CD4-positive, CD25-positive, alpha-beta regulatory T cell (primary cell): ENCODE measurements at regions not wholly inside any gene's neighbourhood (a gene's known extent, or its start where the extent isn't known, plus 50 kb on each side); places are given as distances from the start of the nearest gene placed in this dataset.

ENCODE experiments used
- ATAC-seq, 2 donors: fragments of 150-1000 bp; cut with Tn5 transposase; one replicate each; pipeline ENCODE4 v1.10.0; 2021; ENCODE audit warnings: low read depth in 2 of 2, moderate number of reproducible peaks in 2 of 2, moderate library complexity in 1 of 2
- DNase-seq, 3 donors: peaks; one replicate each; pipeline versions ENCODE4 v3.0.0 to v3.0.0-alpha.2; 2012 to 2022; ENCODE audit warnings: mixed read lengths in 1 of 3
- H3K27ac ChIP-seq: one replicate; pipeline ENCODE4 v1.7.0; 2013; ENCODE audit warnings: mild to moderate bottlenecking, low read length; ENCODE audit not compliant: insufficient read depth, poor library complexity, severe bottlenecking
- H3K27me3 ChIP-seq: one replicate; pipeline ENCODE4 v1.7.0; 2013; ENCODE audit warnings: low read length; ENCODE audit not compliant: control insufficient read depth, insufficient read depth
- H3K36me3 ChIP-seq: one replicate; pipeline ENCODE4 v1.7.0; 2013; ENCODE audit warnings: mild to moderate bottlenecking, low read length, moderate library complexity; ENCODE audit not compliant: control insufficient read depth, insufficient read depth
- H3K4me1 ChIP-seq: 2 replicates; pipeline ENCODE4 v1.7.0; 2013; ENCODE audit warnings: mild to moderate bottlenecking, low read length; ENCODE audit not compliant: insufficient read depth, control insufficient read depth, poor library complexity, severe bottlenecking
- H3K4me3 ChIP-seq: one replicate; pipeline ENCODE4 v1.7.0; 2013; ENCODE audit warnings: low read depth, mild to moderate bottlenecking, low read length, moderate library complexity
- H3K9me3 ChIP-seq, 2 experiments: 1 replicate in 1 of 2; 2 replicates in 1 of 2; pipeline ENCODE4 v1.7.0; 2013; ENCODE audit warnings: low read length in 2 of 2, mild to moderate bottlenecking in 1 of 2, moderate library complexity in 1 of 2; ENCODE audit not compliant: control insufficient read depth in 2 of 2
- H3K27ac Mint-ChIP-seq, 3 donors: one replicate each; pipeline ENCODE4 v1.8.0; 2020 to 2022; ENCODE audit warnings: mild to moderate bottlenecking in 3 of 3, mixed read lengths in 3 of 3, moderate library complexity in 2 of 3
- H3K27me3 Mint-ChIP-seq: one replicate; pipeline ENCODE4 v1.8.0; 2022; ENCODE audit warnings: mild to moderate bottlenecking, mixed read lengths
- H3K36me3 Mint-ChIP-seq: one replicate; pipeline ENCODE4 v1.8.0; 2020; ENCODE audit warnings: mixed read lengths
- H3K4me1 Mint-ChIP-seq, 4 donors: one replicate each; pipeline ENCODE4 v1.8.0; 2020 to 2022; ENCODE audit warnings: mixed read lengths in 4 of 4, mild to moderate bottlenecking in 1 of 4
- H3K4me3 Mint-ChIP-seq, 4 donors: one replicate each; pipeline ENCODE4 v1.8.0; 2020 to 2022; ENCODE audit warnings: mild to moderate bottlenecking in 4 of 4, mixed read lengths in 4 of 4, moderate library complexity in 3 of 4
- H3K9me3 Mint-ChIP-seq, 7 donors: one replicate each; pipeline ENCODE4 v1.8.0; 2020 to 2022; ENCODE audit warnings: mixed read lengths in 7 of 7, mild to moderate bottlenecking in 3 of 7, moderate library complexity in 2 of 7

DNA sequence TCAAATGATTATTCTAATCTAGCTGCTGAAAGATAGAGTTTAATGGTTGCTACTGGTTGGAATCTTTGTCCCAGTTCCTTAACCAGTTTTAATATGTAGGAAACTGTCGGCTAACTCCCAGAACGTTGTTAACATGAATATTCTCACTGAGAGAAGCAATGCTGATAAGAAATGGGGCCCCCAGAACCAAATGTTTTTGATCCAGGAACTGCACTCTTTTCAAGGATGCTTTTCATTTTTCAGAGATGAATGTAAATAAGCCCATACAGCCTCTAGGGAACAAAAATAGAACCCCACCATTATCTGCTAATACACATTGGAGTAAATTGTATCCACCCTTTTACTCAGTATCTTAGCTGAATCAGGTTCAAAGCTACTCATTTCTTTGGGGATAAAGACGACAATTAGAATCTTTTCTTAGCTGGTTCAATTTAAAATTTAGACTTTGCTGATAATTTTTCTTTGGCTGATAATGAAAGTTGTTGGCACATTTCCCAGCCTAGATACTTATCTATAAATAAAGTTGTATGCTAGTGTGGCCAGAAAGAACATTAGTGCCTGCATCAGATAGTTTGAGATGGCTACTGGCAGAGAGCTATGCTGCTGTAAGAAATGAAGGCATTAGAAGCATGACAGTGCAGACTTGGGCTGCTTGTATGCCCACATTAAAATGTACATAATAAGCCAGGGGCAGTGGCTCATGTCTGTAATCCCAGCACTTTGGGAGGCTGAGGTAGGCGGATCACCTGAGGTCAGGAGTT lies 323.3 kb upstream of the PDGFD start:
- H3K9me3 Mint-ChIP-seq, result peaks cover 2 to 36% (median 14%) of the 10 kb centered on the region in 7 donors
- no peaks in the 10 kb centered on the region for H3K36me3 Mint-ChIP-seq
- H3K4me1 Mint-ChIP-seq, result no peaks in the 10 kb centered on the region
- ATAC-seq, result no peak
- Histone ChIP-seq H3K27me3 (no peaks in the 10 kb centered on the region), H3K4me1 (no peaks in the 10 kb centered on the region), H3K4me3 (no peak overlapping the region), H3K36me3 (no peaks in the 10 kb centered on the region), H3K9me3 (peaks cover 13 to 19% of the 10 kb centered on the region in 2 experiments), H3K27ac (no peak overlapping the region)
- no peaks in the 10 kb centered on the region for H3K27me3 Mint-ChIP-seq
- H3K4me3 Mint-ChIP-seq, result no peak overlapping the region
- no peak for DNase-seq
- H3K27ac Mint-ChIP-seq, result no peak overlapping the region

DNA sequence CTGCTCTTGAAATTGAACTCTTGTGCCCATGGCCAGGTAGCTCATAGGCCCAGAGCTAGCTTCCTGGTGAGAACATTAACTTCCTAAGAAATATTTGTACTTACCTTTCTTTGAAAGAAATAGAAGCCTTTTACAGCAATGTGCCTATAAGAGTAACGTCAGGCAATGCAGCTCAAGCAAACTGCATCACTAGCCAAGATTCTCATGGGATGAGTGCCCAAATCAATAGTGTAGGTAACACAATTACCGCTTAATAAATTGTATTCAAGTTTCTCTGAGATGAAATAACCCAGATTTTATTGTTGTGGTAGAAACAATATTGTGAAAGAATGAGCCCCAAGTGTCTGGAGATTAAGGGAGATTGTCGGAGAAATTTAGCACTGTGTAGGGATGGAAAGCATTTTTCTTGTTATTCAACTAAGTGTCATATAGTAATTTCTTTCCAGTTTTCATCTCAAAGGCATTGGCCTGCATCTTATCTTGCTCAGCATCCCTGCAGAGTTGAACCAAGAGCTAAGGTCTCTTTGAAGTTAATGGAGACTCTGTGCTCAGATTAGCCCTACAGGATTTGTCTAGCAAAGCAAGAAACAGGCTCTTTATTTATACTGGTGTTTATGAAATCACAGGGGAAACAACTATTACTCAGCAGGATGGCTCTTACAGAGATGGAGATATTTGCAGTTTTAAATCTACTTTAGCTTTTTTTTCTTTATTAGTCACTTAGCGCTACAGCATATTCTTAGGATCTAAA lies 321.0 kb upstream of the PDGFD start:
- H3K9me3 Mint-ChIP-seq, result peaks cover 2 to 24% (median 9%) of the 10 kb centered on the region in 7 donors

DNA sequence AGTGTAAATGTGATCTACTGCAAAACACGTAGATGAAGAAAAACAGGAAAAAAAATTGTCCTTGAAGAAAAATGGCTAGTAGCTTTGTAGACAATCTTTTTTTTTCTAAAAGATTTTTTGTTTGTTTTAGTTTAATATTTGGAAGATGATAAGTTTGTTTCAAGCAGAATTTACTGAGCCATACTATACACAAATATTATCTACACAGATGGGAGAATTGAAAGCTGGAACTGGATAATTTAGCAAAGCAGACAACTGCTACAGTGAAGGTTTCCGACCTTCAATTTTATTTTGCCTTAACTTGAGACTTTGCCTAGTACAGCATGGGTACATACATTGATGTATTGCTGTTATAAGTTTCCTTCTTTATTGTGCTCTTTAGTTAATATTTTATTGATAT lies 313.0 kb upstream of the PDGFD start:
- Mint-ChIP-seq H3K9me3 (peaks cover 0 to 5% (median 0%) of the 10 kb centered on the region in 7 donors), H3K36me3 (no peaks in the 10 kb centered on the region), H3K4me3 (no peak overlapping the region), H3K4me1 (no peaks in the 10 kb centered on the region), H3K27me3 (peaks cover 6% of the 10 kb centered on the region), H3K27ac (no peak overlapping the region)
- ATAC-seq (no peak), DNase-seq (no peak)
- Histone ChIP-seq H3K4me1 (no peaks in the 10 kb centered on the region), H3K27me3 (peaks cover 4% of the 10 kb centered on the region), H3K4me3 (no peak overlapping the region), H3K36me3 (no peaks in the 10 kb centered on the region), H3K9me3 (no peaks in the 10 kb centered on the region), H3K27ac (no peak overlapping the region)

More for the DNA sequence above, 321.0 kb upstream of the PDGFD start:
- H3K9me3 ChIP-seq, result peaks cover 3 to 10% of the 10 kb centered on the region in 2 experiments
- ATAC-seq (no peak), DNase-seq (no peak)
- no peaks in the 10 kb centered on the region for H3K27me3 ChIP-seq
- no peaks in the 10 kb centered on the region for H3K4me1 ChIP-seq
- no peak overlapping the region for H3K27ac Mint-ChIP-seq
- no peak overlapping the region for H3K4me3 Mint-ChIP-seq
- no peak overlapping the region for H3K27ac ChIP-seq
- H3K4me1 Mint-ChIP-seq, result no peaks in the 10 kb centered on the region
- no peaks in the 10 kb centered on the region for H3K36me3 Mint-ChIP-seq
- H3K4me3 ChIP-seq, result no peak overlapping the region
- no peaks in the 10 kb centered on the region for H3K27me3 Mint-ChIP-seq
- no peaks in the 10 kb centered on the region for H3K36me3 ChIP-seq

DNA sequence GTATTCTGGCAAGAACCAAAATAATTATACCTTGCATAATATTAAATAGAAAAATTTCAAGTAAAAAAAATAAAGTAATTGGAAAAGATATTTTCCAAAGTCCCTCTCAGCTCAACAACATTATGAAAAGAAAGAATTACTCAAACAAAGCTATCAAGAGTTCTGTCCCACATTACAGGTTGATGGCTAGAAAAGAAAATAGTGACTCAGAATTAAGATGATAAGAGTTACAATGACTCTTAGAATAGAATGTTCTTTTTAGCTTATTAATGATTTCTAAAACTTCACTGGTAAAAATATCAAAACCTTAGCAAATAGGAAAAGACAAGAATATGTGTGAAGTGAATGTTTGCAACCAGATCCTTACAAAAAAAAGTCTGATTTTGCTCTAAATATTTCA lies 312.5 kb upstream of the PDGFD start:
- no peak for ATAC-seq
- no peak overlapping the region for H3K27ac ChIP-seq
- H3K4me3 ChIP-seq, result no peak overlapping the region
- H3K9me3 ChIP-seq, result no peaks in the 10 kb centered on the region
- no peak for DNase-seq
- Mint-ChIP-seq H3K9me3 (peaks cover 0 to 3% (median 0%) of the 10 kb centered on the region in 7 donors), H3K4me1 (no peaks in the 10 kb centered on the region), H3K27ac (no peak overlapping the region), H3K36me3 (no peaks in the 10 kb centered on the region), H3K27me3 (peaks cover 6% of the 10 kb centered on the region), H3K4me3 (no peak overlapping the region)
- H3K4me1 ChIP-seq, result no peaks in the 10 kb centered on the region
- H3K27me3 ChIP-seq, result peaks cover 4% of the 10 kb centered on the region
- H3K36me3 ChIP-seq, result no peaks in the 10 kb centered on the region

DNA sequence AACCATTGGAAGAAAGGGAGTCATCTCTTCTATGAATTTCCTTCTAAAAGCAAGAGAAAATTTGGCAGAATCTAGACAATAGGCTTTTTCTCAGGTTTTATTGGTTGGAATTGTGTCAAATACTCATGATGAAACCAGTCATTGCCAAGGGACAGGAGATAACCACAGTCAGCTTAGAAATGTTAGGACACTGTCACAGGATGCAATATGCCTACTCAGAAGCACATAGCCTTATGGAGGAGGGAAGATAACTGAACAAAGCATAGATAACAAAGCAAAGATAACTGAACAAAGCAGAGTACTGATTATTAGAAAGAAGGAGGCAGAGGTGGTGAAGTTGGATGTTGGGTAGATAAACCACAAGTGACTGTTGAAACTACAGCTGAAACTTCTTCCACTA lies 303.5 kb upstream of the PDGFD start:
- H3K4me3 Mint-ChIP-seq, result no peak overlapping the region
- H3K27ac Mint-ChIP-seq, result no peak overlapping the region
- ATAC-seq, result no peak
- H3K27ac ChIP-seq, result no peak overlapping the region
- H3K27me3 ChIP-seq, result no peaks in the 10 kb centered on the region
- H3K4me3 ChIP-seq, result no peak overlapping the region
- no peaks in the 10 kb centered on the region for H3K4me1 ChIP-seq
- no peaks in the 10 kb centered on the region for H3K9me3 ChIP-seq
- no peaks in the 10 kb centered on the region for H3K36me3 Mint-ChIP-seq
- H3K4me1 Mint-ChIP-seq, result no peaks in the 10 kb centered on the region
- DNase-seq, result no peak
- no peaks in the 10 kb centered on the region for H3K9me3 Mint-ChIP-seq
- no peaks in the 10 kb centered on the region for H3K27me3 Mint-ChIP-seq
- no peaks in the 10 kb centered on the region for H3K36me3 ChIP-seq

DNA sequence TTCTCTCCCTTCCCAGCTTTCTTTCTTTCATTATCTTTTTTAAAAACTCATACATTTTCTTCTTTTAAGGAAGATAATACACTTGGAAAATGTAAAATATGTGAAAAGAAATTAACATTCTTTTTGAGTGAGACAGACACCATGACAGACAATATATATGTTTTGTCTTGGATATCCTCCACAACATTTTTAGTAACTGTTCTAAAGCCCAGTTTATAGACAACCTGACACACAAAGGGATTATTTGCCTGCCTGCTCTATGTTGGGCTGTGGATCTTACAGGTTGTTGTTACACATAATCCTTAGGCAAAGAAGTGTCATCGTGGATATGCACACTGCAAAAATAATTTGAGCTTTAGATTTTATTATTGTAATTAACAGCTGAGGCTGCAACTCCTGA lies 301.4 kb upstream of the PDGFD start:
- ATAC-seq (no peak), DNase-seq (no peak)
- H3K4me3 ChIP-seq, result no peak overlapping the region
- H3K27ac Mint-ChIP-seq, result peak overlapping the region in 1 of 3 donors; percentile 62
- no peaks in the 10 kb centered on the region for H3K36me3 ChIP-seq
- H3K4me1 ChIP-seq, result no peaks in the 10 kb centered on the region
- H3K27ac ChIP-seq, result no peak overlapping the region
- no peaks in the 10 kb centered on the region for H3K27me3 ChIP-seq
- no peak overlapping the region for H3K4me3 Mint-ChIP-seq
- H3K9me3 ChIP-seq, result no peaks in the 10 kb centered on the region
- H3K36me3 Mint-ChIP-seq, result no peaks in the 10 kb centered on the region
- no peaks in the 10 kb centered on the region for H3K4me1 Mint-ChIP-seq
- peaks cover 0 to 1% (median 0%) of the 10 kb centered on the region in 7 donors for H3K9me3 Mint-ChIP-seq
- no peaks in the 10 kb centered on the region for H3K27me3 Mint-ChIP-seq

DNA sequence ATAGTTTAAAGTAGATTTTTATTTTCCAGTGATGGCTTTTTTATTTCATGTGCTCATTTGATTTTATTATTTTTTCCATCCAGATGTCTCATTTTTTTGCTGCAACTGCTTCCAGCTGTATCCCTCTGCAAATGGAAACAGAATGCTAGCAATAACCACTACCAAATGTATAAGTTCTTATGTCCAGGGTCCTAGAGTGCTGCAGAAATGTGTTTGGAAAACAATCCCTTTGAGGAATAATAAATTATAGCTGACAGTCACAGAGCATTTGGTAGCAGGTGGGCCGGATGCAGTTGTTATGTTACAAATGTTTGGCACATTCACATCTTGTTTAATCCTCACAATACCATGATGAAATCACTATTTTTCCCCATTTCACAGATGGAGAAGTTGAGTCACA lies 300.7 kb upstream of the PDGFD start:
- no peaks in the 10 kb centered on the region for H3K27me3 ChIP-seq
- no peak overlapping the region for H3K27ac Mint-ChIP-seq
- no peaks in the 10 kb centered on the region for H3K4me1 Mint-ChIP-seq
- no peak overlapping the region for H3K4me3 Mint-ChIP-seq
- ATAC-seq (no peak), DNase-seq (no peak)
- no peaks in the 10 kb centered on the region for H3K4me1 ChIP-seq
- no peak overlapping the region for H3K4me3 ChIP-seq
- H3K27me3 Mint-ChIP-seq, result no peaks in the 10 kb centered on the region
- no peaks in the 10 kb centered on the region for H3K9me3 ChIP-seq
- H3K36me3 Mint-ChIP-seq, result no peaks in the 10 kb centered on the region
- H3K9me3 Mint-ChIP-seq, result peaks cover 0 to 1% (median 0%) of the 10 kb centered on the region in 7 donors
- no peak overlapping the region for H3K27ac ChIP-seq
- H3K36me3 ChIP-seq, result no peaks in the 10 kb centered on the region

DNA sequence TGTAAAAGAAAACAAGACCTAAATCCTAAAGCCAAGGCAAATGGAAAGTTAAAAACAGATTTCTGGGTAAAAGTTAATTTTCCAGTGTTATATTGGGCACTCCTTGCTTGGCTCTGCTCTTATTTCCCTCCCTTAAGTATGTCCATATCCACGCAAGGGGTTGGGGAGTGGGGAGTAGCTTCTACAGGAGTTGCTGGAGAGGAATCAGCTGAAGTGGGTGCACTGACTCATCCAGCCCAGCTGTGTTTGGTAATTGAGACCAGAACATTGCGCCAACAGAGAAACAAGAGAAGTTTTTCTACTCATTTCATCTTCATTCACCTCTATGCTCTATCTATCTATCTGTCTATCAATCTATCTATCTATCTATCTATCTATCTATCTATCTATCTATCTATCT lies 298.4 kb upstream of the PDGFD start:
- peaks cover 0 to 3% (median 0%) of the 10 kb centered on the region in 7 donors for H3K9me3 Mint-ChIP-seq
- H3K27ac Mint-ChIP-seq, result no peak overlapping the region
- H3K27me3 ChIP-seq, result no peaks in the 10 kb centered on the region
- no peak overlapping the region for H3K27ac ChIP-seq
- no peak overlapping the region for H3K4me3 ChIP-seq
- H3K36me3 ChIP-seq, result no peaks in the 10 kb centered on the region
- no peaks in the 10 kb centered on the region for H3K36me3 Mint-ChIP-seq
- H3K4me3 Mint-ChIP-seq, result no peak overlapping the region
- no peaks in the 10 kb centered on the region for H3K27me3 Mint-ChIP-seq
- no peaks in the 10 kb centered on the region for H3K4me1 ChIP-seq
- ATAC-seq (no peak), DNase-seq (no peak)
- H3K4me1 Mint-ChIP-seq, result no peaks in the 10 kb centered on the region
- H3K9me3 ChIP-seq, result no peaks in the 10 kb centered on the region
